OCI-LY1 (cell line): ENCODE measurements at regions not wholly inside any gene's neighbourhood (a gene's known extent, or its start where the extent isn't known, plus 50 kb on each side); places are given as distances from the start of the nearest gene placed in this dataset.

Experiments used
- H2AFZ ChIP-seq: fragments of 200-600 bp; sonication (generic), shearing (Covaris generic); 2 replicates; pipeline ENCODE4 v1.6.0; 2014; ENCODE audit warnings: antibody characterized with exemption, mild to moderate bottlenecking, low read length
- H3F3A ChIP-seq: fragments of 200-600 bp; sonication (generic), shearing (Covaris generic); 2 replicates; pipeline ENCODE4 v1.6.0; 2014; ENCODE audit warnings: mild to moderate bottlenecking, antibody characterized with exemption, low read length, moderate library complexity; ENCODE audit not compliant: insufficient read depth
- H3K27ac ChIP-seq: fragments of 200-600 bp; sonication (generic); 2 replicates; pipeline ENCODE4 v1.5.1; 2014; ENCODE audit warnings: low read length, mixed run types, mild to moderate bottlenecking, low read depth; ENCODE audit not compliant: poor library complexity, severe bottlenecking
- H3K27me3 ChIP-seq: fragments of 200-600 bp; sonication (generic); 2 replicates; pipeline ENCODE4 v1.6.0; 2014; ENCODE audit warnings: antibody characterized with exemption, mild to moderate bottlenecking, low read length, moderate library complexity; ENCODE audit not compliant: insufficient read depth
- H3K36me3 ChIP-seq: fragments of 200-600 bp; sonication (generic); 2 replicates; pipeline ENCODE4 v1.6.1; 2014; ENCODE audit warnings: mild to moderate bottlenecking, antibody characterized with exemption, low read length, moderate library complexity, mixed read lengths; ENCODE audit not compliant: insufficient read depth
- H3K4me1 ChIP-seq: fragments of 200-600 bp; sonication (generic); 2 replicates; pipeline ENCODE4 v1.5.1; 2014; ENCODE audit warnings: mild to moderate bottlenecking, low read length, moderate library complexity; ENCODE audit not compliant: insufficient read depth, severe bottlenecking
- H3K4me2 ChIP-seq: fragments of 200-600 bp; sonication (generic), shearing (Covaris generic); 2 replicates; pipeline ENCODE4 v1.6.1; 2014; ENCODE audit warnings: low read length
- H3K4me3 ChIP-seq: fragments of 200-600 bp; sonication (generic); 2 replicates; pipeline ENCODE4 v1.5.1; 2014; ENCODE audit warnings: low read length, low read depth, mild to moderate bottlenecking, mixed read lengths; ENCODE audit not compliant: poor library complexity, severe bottlenecking
- H3K79me2 ChIP-seq: fragments of 200-600 bp; shearing (Covaris generic); 2 replicates; pipeline ENCODE4 v1.6.1; 2016; ENCODE audit warnings: mixed run types, low read length, mixed read lengths; ENCODE audit not compliant: insufficient read depth
- H3K9ac ChIP-seq: fragments of 200-600 bp; sonication (generic), shearing (Covaris generic); 2 replicates; pipeline ENCODE4 v1.6.1; 2014; ENCODE audit warnings: mild to moderate bottlenecking, low read length, mixed read lengths
- H3K9me2 ChIP-seq: fragments of 200-600 bp; sonication (generic), shearing (Covaris generic); 2 replicates; pipeline ENCODE4 v1.6.1; 2014; ENCODE audit warnings: low read depth, mild to moderate bottlenecking, low read length, mixed read lengths
- H3K9me3 ChIP-seq: fragments of 200-600 bp; shearing (Covaris generic); 2 replicates; pipeline ENCODE4 v1.6.1; 2014; ENCODE audit warnings: low read length, mixed read lengths
- H4K20me1 ChIP-seq: fragments of 200-600 bp; sonication (generic), shearing (Covaris generic); 2 replicates; pipeline ENCODE4 v1.6.0; 2016; ENCODE audit warnings: mild to moderate bottlenecking, low read length; ENCODE audit not compliant: insufficient read depth
- CTCF ChIP-seq: fragments of 200-600 bp; sonication (generic), shearing (Covaris generic); IDR thresholded peaks from 2 replicates; pipeline ENCODE4 v1.5.1; 2017; ENCODE audit warnings: mild to moderate bottlenecking, antibody characterized with exemption, low read length, moderate library complexity, mixed read lengths
- EZH2 ChIP-seq: fragments of 200-600 bp; sonication (generic), shearing (Covaris generic); IDR thresholded peaks from 2 replicates; pipeline ENCODE4 v1.8.0; 2017; ENCODE audit warnings: borderline replicate concordance, mixed run types, mild to moderate bottlenecking, antibody characterized with exemption, low read length, moderate library complexity, mixed read lengths

GRCh38 chr2:807300-807699 is 130.1 kb upstream of the TMEM18 start:
- H3K27me3 ChIP-seq = no peaks in the 10 kb centered on the region
- H2AFZ ChIP-seq = no peak overlapping the region
- no peaks in the 10 kb centered on the region for H3K36me3 ChIP-seq

DNA sequence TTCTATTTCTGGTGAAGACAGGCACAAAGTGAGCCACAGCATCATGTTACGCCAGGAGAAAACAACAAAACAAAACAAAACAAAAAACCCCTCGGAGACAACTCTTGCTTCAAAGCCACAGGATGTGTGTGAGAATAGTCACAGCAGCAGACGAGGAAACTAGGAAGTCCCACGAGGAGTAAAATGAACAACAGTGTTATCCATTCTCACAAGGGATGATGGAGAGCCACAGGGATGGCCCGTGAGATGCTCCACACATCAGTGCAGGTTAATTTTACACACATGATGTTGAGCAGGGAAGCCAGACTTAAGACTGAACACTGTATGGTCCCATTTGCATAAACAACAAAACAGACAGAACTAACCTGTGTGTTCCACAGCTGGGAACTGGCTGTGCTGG is 128.5 kb upstream of the TMEM18 start:
- Histone ChIP-seq H3F3A (no peaks in the 10 kb centered on the region), H3K9me2 (no peaks in the 10 kb centered on the region), H3K4me1 (no peaks in the 10 kb centered on the region), H3K36me3 (no peaks in the 10 kb centered on the region), H3K4me2 (no peak overlapping the region), H3K79me2 (no peaks in the 10 kb centered on the region), H4K20me1 (no peaks in the 10 kb centered on the region), H3K9me3 (no peaks in the 10 kb centered on the region), H3K27me3 (no peaks in the 10 kb centered on the region), H3K27ac (no peak overlapping the region), H2AFZ (no peak overlapping the region), H3K9ac (no peak overlapping the region), H3K4me3 (no peak overlapping the region)
- TF ChIP-seq EZH2 = no peak
- no peak for TF ChIP-seq CTCF

More at GRCh38 chr2:807300-807699, 130.1 kb upstream of the TMEM18 start:
- no peaks in the 10 kb centered on the region for H3K9me2 ChIP-seq
- no peaks in the 10 kb centered on the region for H3K9me3 ChIP-seq
- H3K79me2 ChIP-seq = no peaks in the 10 kb centered on the region
- H3K27ac ChIP-seq = no peak overlapping the region
- H3K4me3 ChIP-seq = no peak overlapping the region
- no peaks in the 10 kb centered on the region for H4K20me1 ChIP-seq
- TF ChIP-seq EZH2 (no peak), CTCF (no peak)
- H3K4me2 ChIP-seq = no peak overlapping the region
- no peak overlapping the region for H3K9ac ChIP-seq
- H3F3A ChIP-seq = no peaks in the 10 kb centered on the region
- no peaks in the 10 kb centered on the region for H3K4me1 ChIP-seq

DNA sequence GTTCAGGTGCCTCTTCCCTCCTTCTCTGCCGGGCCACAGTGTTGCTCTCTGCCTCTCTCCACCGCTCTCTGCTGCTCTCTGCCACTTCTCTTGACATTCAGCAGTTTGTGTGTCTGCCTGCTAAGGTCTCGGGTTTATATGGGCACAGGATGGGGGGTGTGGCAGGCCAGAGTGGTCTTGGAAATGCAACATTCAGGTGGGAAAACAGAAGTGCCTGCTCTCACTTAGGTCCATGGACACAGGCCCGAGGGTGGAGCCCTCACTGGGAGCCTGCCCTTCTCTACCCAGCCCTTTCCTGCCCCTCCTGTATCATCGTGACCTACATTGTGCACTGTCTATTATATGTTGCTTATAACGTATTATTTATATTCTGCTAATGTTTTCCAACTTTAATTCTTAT is 120.8 kb upstream of the TMEM18 start:
- no peaks in the 10 kb centered on the region for H3K9me2 ChIP-seq
- H2AFZ ChIP-seq = no peak overlapping the region
- no peak overlapping the region for H3K9ac ChIP-seq
- no peaks in the 10 kb centered on the region for H3K9me3 ChIP-seq
- H4K20me1 ChIP-seq = no peaks in the 10 kb centered on the region
- H3K27me3 ChIP-seq = no peaks in the 10 kb centered on the region
- TF ChIP-seq EZH2 = no peak
- TF ChIP-seq CTCF = no peak
- H3K4me2 ChIP-seq = no peak overlapping the region
- H3K4me1 ChIP-seq = no peaks in the 10 kb centered on the region
- no peaks in the 10 kb centered on the region for H3F3A ChIP-seq
- H3K27ac ChIP-seq = no peak overlapping the region
- H3K36me3 ChIP-seq = no peaks in the 10 kb centered on the region
- no peak overlapping the region for H3K4me3 ChIP-seq
- H3K79me2 ChIP-seq = no peaks in the 10 kb centered on the region
